Endothelial cell of umbilical vein (primary cell): ENCODE measurements at regions not wholly inside any gene's neighbourhood (a gene's known extent, or its start where the extent isn't known, plus 50 kb on each side); places are given as distances from the start of the nearest gene placed in this dataset.

ENCODE experiments used
- EZH2 ChIP-seq: IDR thresholded peaks from 2 replicates; pipeline ENCODE4 v1.6.1; 2012; ENCODE audit warnings: borderline replicate concordance, low read depth, mild to moderate bottlenecking, moderate library complexity, low read length, inconsistent platforms; ENCODE audit not compliant: severe bottlenecking
- FOS ChIP-seq: IDR thresholded peaks from 2 replicates; pipeline ENCODE4 v1.6.1; 2011; ENCODE audit warnings: mild to moderate bottlenecking, low read length, moderate library complexity, borderline replicate concordance; ENCODE audit not compliant: insufficient read depth
- POLR2A ChIP-seq: IDR thresholded peaks from 2 replicates; pipeline ENCODE4 v1.6.1; 2012; ENCODE audit warnings: low read depth, mild to moderate bottlenecking, control low read depth, low read length
- POLR2AphosphoS5 ChIP-seq: IDR thresholded peaks from 2 replicates; pipeline ENCODE4 v1.6.1; 2012; ENCODE audit warnings: low read depth, mild to moderate bottlenecking, control low read depth, low read length, moderate library complexity; ENCODE audit not compliant: insufficient read depth
- TF ChIP-seq, protein P1 (sequence below), 2 donors: IDR thresholded peaks; 1 replicate in 1 of 2; 2 replicates in 1 of 2; pipeline ENCODE4 v1.5.1; 2011; ENCODE audit warnings: low read length in 2 of 2, mild to moderate bottlenecking in 2 of 2, moderate library complexity in 2 of 2, control low read depth in 1 of 2, inconsistent platforms in 1 of 2, low read depth in 1 of 2; ENCODE audit not compliant: insufficient read depth in 1 of 2; ENCODE audit errors: extremely low read depth in 1 of 2
- TF ChIP-seq, protein P2 (sequence below): IDR thresholded peaks from 2 replicates; pipeline ENCODE4 v1.6.1; 2011; ENCODE audit not compliant: insufficient read depth, insufficient read length

DNA sequence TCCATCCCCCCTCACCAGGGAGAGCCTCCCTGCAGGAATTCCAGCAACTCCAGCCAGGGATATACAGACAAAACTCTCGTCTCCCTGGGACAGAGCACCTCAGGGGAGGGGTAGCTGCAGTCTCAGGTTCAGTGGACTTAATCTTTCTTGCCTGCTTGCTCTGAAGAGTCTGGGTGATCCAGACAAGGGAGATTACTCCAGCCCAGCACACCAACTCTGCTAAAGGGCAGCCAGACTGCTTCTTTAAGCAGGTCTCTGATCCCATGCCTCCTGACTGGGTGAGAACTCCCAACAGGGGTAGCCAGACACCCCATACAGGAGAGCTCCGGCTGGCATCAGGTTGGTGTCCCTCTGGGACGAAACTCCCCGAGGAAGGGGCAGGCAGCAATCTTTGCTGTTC, 888.7 kb downstream of the RAB28 start:
- TF ChIP-seq, protein P1, sequence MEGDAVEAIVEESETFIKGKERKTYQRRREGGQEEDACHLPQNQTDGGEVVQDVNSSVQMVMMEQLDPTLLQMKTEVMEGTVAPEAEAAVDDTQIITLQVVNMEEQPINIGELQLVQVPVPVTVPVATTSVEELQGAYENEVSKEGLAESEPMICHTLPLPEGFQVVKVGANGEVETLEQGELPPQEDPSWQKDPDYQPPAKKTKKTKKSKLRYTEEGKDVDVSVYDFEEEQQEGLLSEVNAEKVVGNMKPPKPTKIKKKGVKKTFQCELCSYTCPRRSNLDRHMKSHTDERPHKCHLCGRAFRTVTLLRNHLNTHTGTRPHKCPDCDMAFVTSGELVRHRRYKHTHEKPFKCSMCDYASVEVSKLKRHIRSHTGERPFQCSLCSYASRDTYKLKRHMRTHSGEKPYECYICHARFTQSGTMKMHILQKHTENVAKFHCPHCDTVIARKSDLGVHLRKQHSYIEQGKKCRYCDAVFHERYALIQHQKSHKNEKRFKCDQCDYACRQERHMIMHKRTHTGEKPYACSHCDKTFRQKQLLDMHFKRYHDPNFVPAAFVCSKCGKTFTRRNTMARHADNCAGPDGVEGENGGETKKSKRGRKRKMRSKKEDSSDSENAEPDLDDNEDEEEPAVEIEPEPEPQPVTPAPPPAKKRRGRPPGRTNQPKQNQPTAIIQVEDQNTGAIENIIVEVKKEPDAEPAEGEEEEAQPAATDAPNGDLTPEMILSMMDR (IDR thresholded peaks at IDR 0.05; ENCODE audit: extremely low read depth in 1 of 2, insufficient read depth in 1 of 2, low read depth in 1 of 2, low read length in 2 of 2), result no peak
- TF ChIP-seq FOS (no peak), POLR2A (no peak), EZH2 (no peak), POLR2AphosphoS5 (no peak)
- TF ChIP-seq, protein P2, sequence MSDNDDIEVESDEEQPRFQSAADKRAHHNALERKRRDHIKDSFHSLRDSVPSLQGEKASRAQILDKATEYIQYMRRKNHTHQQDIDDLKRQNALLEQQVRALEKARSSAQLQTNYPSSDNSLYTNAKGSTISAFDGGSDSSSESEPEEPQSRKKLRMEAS, result no peak
